ENCODE measurements at regions not wholly inside any gene's neighbourhood (a gene's known extent, or its start where the extent isn't known, plus 50 kb on each side); places are given as distances from the start of the nearest gene placed in this dataset.

- no peak for DNase-seq
Observed at GRCh38 chr3:30069056-30069455, 537.3 kb upstream of the TGFBR2 start.

- no peak for DNase-seq
Observed at GRCh38 chr3:30073040-30073439, 533.4 kb upstream of the TGFBR2 start.

- DNase-seq: no peak
Observed at GRCh38 chr3:30073622-30074021, 532.8 kb upstream of the TGFBR2 start.

- DNase-seq: no peak
Observed at GRCh38 chr3:30075514-30075913, 530.9 kb upstream of the TGFBR2 start.

DNA sequence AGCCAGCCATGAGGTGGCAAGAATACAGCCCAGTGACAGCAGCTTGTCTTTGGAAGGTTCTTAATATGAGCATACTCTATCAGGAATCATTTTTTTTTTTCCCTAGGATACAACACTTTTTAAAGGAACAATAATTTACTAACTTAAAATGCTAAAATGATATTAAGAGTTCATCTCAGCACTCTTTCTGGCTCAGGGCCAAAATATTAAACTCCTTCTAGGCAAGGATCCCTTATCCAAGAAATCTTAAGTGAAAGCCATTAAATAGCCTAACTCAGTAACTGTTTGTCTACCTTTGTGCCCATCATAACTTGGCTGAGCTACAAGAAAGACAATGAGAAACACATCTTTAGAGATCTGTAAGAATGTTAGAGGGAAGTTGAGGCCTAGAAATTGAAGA is 529.5 kb upstream of the TGFBR2 start:
- no peak for DNase-seq

DNA sequence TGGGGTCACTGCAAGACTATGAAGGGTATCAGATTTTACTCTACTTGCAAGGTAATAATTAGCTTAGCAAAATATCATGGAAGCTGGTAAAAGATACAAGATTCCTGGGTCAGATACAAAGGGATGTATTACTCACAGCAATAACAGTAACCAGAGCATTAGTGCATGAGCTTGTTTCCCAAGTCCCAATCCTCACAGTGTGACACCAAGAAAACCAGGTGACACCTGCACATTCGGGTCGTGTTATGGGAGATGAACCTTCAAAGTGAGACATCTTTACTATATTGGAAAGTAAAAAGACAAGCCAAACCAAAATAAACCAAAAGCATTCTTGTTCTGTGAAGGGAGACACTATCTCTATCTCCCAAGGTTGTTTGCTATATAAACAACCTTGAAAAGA is 528.7 kb upstream of the TGFBR2 start:
- no peak for DNase-seq

GRCh38 chr3:30078736-30079135 is 527.7 kb upstream of the TGFBR2 start:
- no peak for DNase-seq

- DNase-seq: no peak
Observed at GRCh38 chr3:30081904-30082303, 524.5 kb upstream of the TGFBR2 start.

- no peak for DNase-seq
Observed at GRCh38 chr3:30082652-30083051, 523.7 kb upstream of the TGFBR2 start.

DNA sequence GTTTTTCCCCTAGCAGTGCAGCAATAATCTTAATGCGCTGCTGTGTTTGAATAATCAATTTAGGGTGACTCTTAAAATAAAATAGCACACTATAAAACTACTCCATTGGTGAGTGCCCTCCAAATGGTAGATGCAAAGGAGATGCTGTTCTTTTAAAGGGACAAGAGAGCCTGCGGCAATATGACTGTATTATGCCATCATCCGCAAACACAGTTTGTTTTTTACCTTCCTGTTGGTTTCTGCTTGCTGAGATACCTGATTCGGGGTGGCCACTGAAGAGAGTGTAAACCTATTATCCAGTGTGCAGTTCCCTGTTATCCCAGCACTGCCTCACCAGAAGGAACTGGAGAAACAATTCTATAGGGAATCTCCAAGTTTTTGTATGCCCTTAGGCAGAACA is 523.1 kb upstream of the TGFBR2 start:
- no peak for DNase-seq

- no peak for DNase-seq
Observed at GRCh38 chr3:30084316-30084715, 522.1 kb upstream of the TGFBR2 start.

GRCh38 chr3:30084971-30085403 is 521.4 kb upstream of the TGFBR2 start:
- DNase-seq: no peak

DNA sequence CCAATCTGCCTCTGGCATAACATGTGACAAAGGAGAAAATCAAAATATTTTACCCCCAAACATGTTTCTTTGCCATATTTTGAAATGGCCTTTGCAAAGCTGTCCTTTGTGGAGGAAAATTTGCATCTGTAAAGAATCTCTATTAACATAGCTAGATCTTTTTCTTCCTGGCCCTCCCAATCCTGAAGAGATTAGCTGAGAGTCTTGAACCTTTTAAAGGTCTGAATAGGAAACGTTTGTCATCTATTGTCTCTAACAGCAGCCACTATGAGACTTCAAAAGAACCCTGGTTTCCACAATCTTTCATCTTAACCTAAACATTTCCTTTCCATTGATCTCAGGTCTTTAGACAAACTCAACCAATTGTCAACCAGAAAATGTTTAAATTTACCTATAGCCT is 520.9 kb upstream of the TGFBR2 start:
- no peak for DNase-seq

DNA sequence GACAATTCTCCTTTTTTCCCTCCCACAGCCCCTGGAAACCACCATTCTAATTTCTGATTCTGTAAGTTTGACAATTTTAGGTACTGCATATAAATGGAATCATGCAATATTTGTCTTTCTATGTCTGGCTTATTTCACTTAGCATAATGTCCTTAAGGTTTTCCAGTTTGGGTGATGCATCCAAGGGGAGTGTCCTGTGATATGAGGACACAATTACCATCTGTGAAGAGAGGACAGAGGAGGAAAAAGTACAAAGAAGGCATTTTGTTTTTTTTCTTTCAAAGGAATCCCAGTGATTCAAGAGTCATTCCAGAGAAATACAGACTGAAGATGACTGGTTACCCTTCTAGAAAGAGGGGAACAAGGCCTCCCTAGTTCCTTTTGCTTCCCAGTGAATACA is 514.7 kb upstream of the TGFBR2 start:
- DNase-seq: no peak

- no peak for DNase-seq
Observed at GRCh38 chr3:30097022-30097650, 509.3 kb upstream of the TGFBR2 start.

- DNase-seq: no peak
Observed at GRCh38 chr3:30098243-30098642, 508.2 kb upstream of the TGFBR2 start.

DNA sequence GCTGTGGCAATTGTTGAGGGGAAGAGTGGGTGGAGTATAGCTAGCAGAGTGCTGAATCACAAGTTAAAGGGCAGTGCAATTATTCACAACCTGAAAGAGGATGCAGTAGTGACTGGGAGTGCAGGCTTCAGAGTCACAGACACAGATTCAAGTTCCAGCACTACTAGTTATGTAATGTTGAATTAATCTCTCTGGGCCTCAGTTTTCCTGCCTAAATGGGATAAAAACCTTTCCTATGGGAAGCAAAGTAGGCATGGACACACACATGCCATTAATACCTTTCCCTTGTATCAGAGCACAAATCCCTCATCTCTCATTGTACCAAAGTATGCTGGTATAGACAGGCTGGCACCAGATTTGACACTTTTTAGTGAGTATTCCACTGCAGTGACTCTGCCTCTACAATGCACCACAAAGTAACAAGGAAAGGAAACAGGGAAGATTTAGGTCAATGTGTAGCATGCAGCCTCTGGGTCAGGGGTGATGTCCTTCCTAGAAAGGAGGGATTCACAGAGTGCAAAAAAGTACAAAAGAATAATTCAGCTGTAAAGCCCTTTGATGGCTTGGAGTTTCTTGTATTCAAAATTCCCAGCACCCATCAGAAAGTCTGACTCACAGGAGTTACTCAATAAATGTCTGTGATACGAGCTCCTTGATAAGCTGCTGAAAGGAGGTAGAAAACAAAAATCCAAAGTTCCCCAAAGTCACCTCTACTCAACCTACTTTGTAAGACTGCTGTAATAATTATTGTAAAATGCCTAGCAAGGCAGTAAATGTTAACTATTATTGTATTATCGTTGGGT is 507.5 kb upstream of the TGFBR2 start:
- DNase-seq: no peak

DNA sequence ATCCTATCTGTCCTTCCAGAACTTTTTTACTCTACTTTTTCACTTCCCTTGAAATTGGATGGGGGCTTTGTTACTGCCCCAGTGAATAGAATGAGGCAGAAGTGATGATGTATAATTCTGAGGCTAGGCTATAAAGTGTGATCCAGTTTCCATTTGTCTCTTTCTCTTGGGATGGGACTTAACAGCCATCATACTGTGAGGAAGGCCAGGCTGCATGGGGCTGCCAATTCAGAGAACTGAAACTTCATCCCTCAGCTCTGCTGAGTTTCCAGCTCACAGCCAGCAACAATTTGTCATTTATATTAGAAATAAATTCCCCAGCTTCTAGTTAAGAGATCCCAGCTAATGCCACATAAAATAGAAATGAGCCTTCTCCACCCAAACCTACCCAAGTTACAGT is 504.0 kb upstream of the TGFBR2 start:
- no peak for DNase-seq

DNA sequence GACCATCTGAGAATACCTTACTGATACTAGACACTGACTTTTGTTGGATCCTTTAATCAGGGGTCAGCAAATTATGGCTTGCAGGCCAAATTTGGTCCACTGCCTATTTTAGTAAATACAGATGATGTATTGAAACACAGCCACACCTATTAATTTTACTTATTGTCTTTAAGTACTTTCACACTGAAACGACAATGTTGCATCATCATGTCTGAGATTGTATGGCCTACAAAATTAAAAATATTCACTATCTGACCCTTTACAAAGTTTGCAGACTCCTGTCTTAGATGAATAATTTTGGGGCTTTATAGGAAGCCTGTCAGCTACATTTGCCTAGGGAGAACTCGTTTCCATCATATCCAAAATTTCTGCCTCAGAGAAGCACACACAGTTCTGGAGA is 503.2 kb upstream of the TGFBR2 start:
- DNase-seq: no peak

DNA sequence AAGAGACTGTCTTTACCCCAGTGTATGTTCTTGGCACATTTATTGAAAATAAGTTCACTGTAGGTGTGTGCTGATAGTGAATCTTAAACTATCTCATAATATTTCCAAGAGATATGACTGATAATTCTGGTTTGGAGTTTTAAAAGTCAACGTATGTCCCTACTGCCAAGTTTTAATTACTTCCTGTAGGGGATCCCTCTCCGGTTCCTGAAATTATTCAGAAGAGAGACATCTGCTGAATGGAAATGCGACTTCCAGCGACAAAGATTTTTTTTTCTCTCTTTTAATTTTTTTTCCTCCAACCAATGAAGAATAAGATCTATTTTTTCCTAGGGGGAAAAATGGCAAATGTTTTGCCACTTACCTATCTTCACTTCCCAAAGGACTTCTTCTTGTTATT is 498.9 kb upstream of the TGFBR2 start:
- DNase-seq: no peak

DNA sequence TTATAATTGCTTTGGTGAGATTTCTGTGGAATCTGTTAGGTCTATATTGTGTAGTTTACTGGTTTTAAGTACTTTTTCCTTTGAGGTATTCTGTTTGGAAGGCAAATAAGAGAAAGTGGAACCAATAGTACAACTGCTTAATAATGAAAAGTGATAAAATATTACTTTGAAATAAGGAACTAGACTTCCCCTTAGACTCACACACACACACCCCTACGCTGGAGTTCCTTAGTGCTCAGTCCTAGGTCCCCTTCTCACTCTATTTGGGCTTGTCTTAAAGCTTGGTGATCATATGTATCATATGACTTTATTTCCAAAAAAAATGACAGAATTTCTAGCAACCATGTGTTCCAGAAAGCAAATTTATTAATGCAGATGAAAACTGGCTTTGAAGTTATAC is 494.0 kb upstream of the TGFBR2 start:
- DNase-seq: no peak

DNA sequence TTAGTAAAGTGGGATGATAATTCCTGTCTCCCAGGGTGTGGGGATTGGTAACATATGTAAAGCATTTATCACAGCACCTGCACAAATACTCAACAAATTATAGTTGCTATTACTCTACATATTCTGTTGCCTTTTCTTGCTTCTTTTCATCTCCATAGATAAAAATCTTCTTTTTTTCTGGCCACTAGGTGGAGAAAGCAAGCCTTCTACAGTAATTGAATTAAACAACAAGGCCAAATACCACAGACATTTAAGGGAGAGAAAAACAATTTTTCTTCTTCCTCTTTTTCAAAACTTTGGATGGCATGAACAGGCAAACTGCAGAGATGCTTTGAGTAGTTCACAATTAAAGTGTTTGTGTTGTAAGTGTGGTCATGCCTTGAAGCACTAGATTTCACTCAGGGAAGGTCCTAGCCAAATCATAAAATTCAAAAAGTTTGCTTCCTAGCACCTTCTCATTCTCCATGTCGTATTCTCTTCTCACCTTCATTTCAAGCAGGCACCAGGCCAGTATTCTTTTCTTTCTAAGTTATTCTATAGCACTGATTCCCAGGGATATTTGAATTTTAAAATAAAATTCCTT is 493.4 kb upstream of the TGFBR2 start:
- DNase-seq: no peak

DNA sequence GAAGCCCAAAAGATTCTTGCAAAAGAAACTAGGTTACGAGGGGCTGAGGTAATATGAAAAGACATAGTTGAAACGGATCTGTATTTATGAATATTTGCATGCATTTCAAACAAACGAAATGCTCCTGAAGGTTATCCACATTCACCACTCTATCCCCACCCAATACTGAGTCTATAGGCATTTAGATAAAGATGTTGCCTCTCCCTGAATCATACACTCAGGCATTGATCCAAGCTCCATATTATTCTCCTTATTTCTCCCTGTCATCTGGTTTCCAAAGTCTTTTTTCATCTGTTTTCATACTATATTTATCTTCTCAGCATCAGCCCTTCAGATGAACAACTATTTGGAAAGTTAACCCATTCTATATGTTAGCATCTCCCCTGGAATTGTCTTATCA is 492.5 kb upstream of the TGFBR2 start:
- DNase-seq: no peak

- DNase-seq: no peak
Observed at GRCh38 chr3:30114918-30115317, 491.5 kb upstream of the TGFBR2 start.
